ENCODE measurements at regions not wholly inside any gene's neighbourhood (a gene's known extent, or its start where the extent isn't known, plus 50 kb on each side); places are given as distances from the start of the nearest gene placed in this dataset.

- TF ChIP-seq POLR2AphosphoS5 (IDR thresholded peaks at IDR 0.05; ENCODE audit: low read depth, low read length) (no peak), CTCF (IDR thresholded peaks at IDR 0.05 in 2 of 3, conservative IDR thresholded peaks at IDR 0.05 in 1 of 3; ENCODE audit: borderline replicate concordance in 1 of 3, insufficient read depth in 1 of 3, low read depth in 2 of 3, low read length in 2 of 3) (no peak), JUND (IDR thresholded peaks at IDR 0.05) (no peak), ZNF274 (IDR thresholded peaks at IDR 0.05; ENCODE audit: low read depth, low read length) (no peak), POLR2A (IDR thresholded peaks at IDR 0.05; ENCODE audit: borderline replicate concordance, extremely low read depth, insufficient read depth, insufficient read length) (no peak), RAD21 (IDR thresholded peaks at IDR 0.05; ENCODE audit: low read depth) (no peak), EZH2 (IDR thresholded peaks at IDR 0.05) (no peak)
- TF ChIP-seq, protein P1, sequence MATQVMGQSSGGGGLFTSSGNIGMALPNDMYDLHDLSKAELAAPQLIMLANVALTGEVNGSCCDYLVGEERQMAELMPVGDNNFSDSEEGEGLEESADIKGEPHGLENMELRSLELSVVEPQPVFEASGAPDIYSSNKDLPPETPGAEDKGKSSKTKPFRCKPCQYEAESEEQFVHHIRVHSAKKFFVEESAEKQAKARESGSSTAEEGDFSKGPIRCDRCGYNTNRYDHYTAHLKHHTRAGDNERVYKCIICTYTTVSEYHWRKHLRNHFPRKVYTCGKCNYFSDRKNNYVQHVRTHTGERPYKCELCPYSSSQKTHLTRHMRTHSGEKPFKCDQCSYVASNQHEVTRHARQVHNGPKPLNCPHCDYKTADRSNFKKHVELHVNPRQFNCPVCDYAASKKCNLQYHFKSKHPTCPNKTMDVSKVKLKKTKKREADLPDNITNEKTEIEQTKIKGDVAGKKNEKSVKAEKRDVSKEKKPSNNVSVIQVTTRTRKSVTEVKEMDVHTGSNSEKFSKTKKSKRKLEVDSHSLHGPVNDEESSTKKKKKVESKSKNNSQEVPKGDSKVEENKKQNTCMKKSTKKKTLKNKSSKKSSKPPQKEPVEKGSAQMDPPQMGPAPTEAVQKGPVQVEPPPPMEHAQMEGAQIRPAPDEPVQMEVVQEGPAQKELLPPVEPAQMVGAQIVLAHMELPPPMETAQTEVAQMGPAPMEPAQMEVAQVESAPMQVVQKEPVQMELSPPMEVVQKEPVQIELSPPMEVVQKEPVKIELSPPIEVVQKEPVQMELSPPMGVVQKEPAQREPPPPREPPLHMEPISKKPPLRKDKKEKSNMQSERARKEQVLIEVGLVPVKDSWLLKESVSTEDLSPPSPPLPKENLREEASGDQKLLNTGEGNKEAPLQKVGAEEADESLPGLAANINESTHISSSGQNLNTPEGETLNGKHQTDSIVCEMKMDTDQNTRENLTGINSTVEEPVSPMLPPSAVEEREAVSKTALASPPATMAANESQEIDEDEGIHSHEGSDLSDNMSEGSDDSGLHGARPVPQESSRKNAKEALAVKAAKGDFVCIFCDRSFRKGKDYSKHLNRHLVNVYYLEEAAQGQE (IDR thresholded peaks at IDR 0.05; ENCODE audit: low read depth), result no peak
Observed at GRCh38 chr21:21898801-21899200, 900.6 kb downstream of the NCAM2 start.

All from HCT116 (cell line).